HEK293T (cell line): ENCODE measurements at regions not wholly inside any gene's neighbourhood (a gene's known extent, or its start where the extent isn't known, plus 50 kb on each side); places are given as distances from the start of the nearest gene placed in this dataset.

Experiments
- CTCF ChIA-PET: fragments of 350-600 bp; formaldehyde crosslinking; extraction: SDS; loops from one replicate; lab custom pipeline; 2021; ENCODE audit warnings: antibody characterized with exemption, inconsistent platforms; lab: Yijun Ruan, JAX
- POLR2A ChIA-PET: fragments of 350-600 bp; formaldehyde crosslinking; extraction: SDS; loops from one replicate; lab custom pipeline; 2020; ENCODE audit warnings: antibody characterized with exemption, inconsistent platforms; lab: Yijun Ruan, JAX
- DNase-seq: peaks from one replicate; pipeline ENCODE4 v3.0.0; 2012; ENCODE audit warnings: mixed read lengths; ENCODE audit errors: extremely low spot score
- ARNT ChIP-seq: fragments of 450-650 bp; IDR thresholded peaks from 2 replicates; pipeline ENCODE4 v1.6.1; 2017; ENCODE audit warnings: mild to moderate bottlenecking
- BHLHE40 ChIP-seq: fragments of 450-650 bp; IDR thresholded peaks from 2 replicates; pipeline ENCODE4 v1.6.1; 2016; ENCODE audit warnings: mild to moderate bottlenecking, moderate library complexity, borderline replicate concordance
- CTBP1 ChIP-seq: fragments of 450-650 bp; IDR thresholded peaks from 2 replicates; pipeline ENCODE4 v1.6.1; 2016; ENCODE audit warnings: borderline replicate concordance
- ELF4 ChIP-seq: fragments of 450-650 bp; IDR thresholded peaks from 2 replicates; pipeline ENCODE4 v1.6.1; 2017; ENCODE audit warnings: antibody characterized with exemption
- FOXA1 ChIP-seq: fragments of 450-650 bp; IDR thresholded peaks from 2 replicates; pipeline ENCODE4 v1.6.1; 2016; ENCODE audit warnings: mild to moderate bottlenecking
- FOXK2 ChIP-seq: fragments of 450-650 bp; IDR thresholded peaks from 2 replicates; pipeline ENCODE4 v1.6.1; 2016; ENCODE audit warnings: mild to moderate bottlenecking
- FOXM1 ChIP-seq: fragments of 450-650 bp; IDR thresholded peaks from 2 replicates; pipeline ENCODE4 v1.6.1; 2017; ENCODE audit warnings: mild to moderate bottlenecking, borderline replicate concordance
- HDGF ChIP-seq: fragments of 450-650 bp; IDR thresholded peaks from 2 replicates; pipeline ENCODE4 v1.6.1; 2017; ENCODE audit warnings: antibody characterized with exemption, borderline replicate concordance
- L3MBTL2 ChIP-seq: fragments of 450-650 bp; conservative IDR thresholded peaks from 2 replicates; pipeline ENCODE4 v1.6.1; 2016; ENCODE audit warnings: mild to moderate bottlenecking
- LEF1 ChIP-seq: fragments of 450-650 bp; IDR thresholded peaks from 2 replicates; pipeline ENCODE4 v1.6.1; 2017; ENCODE audit warnings: mild to moderate bottlenecking, borderline replicate concordance
- NFRKB ChIP-seq: fragments of 450-650 bp; IDR thresholded peaks from 2 replicates; pipeline ENCODE4 v1.6.1; 2016; ENCODE audit warnings: mild to moderate bottlenecking, moderate library complexity
- SP1 ChIP-seq: fragments of 450-650 bp; IDR thresholded peaks from 2 replicates; pipeline ENCODE4 v1.6.1; 2017
- SUZ12 ChIP-seq: fragments of 450-650 bp; IDR thresholded peaks from 2 replicates; pipeline ENCODE4 v1.6.1; 2016; ENCODE audit warnings: mild to moderate bottlenecking
- TARDBP ChIP-seq: fragments of 450-650 bp; IDR thresholded peaks from 2 replicates; pipeline ENCODE4 v1.6.1; 2016
- ZNF384 ChIP-seq: fragments of 450-650 bp; IDR thresholded peaks from 2 replicates; pipeline ENCODE4 v1.6.1; 2016
- TF ChIP-seq, protein P1 (sequence below): fragments of 450-650 bp; IDR thresholded peaks from 2 replicates; pipeline ENCODE4 v1.6.1; 2016

DNA sequence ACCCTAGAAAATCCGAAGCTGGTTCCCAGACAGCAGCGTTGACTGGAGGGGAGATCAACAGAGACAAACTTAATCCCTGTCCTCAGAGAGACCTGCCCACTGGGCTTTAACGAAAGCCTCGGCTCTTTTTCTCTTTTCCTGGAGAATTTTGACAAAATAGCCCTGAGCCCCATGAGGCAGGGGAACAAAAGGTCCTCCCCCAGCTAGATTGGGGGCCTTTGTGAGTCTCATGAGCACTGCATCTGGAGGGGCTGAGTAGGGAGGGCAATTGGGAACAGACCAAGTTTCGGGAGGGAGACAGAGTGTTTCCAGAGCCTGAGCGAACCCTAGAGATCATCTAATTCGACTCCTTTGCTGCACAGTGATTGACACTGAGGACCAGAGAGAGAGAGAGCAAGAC, 123.9 kb upstream of the HAAO start:
- CTCF ChIA-PET: no interaction called here
- POLR2A ChIA-PET: no interaction called here
- no peak for DNase-seq
- TF ChIP-seq FOXA1 (no peak), SUZ12 (no peak), ARNT (no peak), L3MBTL2 (no peak), ELF4 (no peak), LEF1 (no peak), SP1 (no peak), BHLHE40 (no peak), NFRKB (no peak), ZNF384 (no peak), HDGF (no peak)
- TF ChIP-seq, protein P1, sequence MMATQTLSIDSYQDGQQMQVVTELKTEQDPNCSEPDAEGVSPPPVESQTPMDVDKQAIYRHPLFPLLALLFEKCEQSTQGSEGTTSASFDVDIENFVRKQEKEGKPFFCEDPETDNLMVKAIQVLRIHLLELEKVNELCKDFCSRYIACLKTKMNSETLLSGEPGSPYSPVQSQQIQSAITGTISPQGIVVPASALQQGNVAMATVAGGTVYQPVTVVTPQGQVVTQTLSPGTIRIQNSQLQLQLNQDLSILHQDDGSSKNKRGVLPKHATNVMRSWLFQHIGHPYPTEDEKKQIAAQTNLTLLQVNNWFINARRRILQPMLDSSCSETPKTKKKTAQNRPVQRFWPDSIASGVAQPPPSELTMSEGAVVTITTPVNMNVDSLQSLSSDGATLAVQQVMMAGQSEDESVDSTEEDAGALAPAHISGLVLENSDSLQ: no peak

DNA sequence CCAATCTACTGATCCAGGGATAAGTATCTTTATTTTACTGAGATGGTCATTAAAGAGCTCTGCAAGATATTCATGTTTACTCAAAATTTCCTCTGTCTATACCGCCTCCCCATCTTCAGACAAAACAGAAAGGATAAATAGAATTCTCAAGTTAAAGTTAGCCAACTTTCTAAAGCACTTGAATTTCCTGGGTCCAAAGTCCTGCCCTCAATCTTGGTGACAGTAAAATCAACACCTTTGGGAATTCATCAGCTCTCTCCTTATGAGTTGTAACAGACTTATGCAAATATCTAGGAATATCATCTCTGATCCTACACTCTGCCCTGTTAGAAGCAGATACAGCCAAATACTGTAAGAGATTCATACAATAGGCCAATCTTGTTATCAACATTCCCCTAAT, 122.5 kb upstream of the HAAO start:
- ChIA-PET POLR2A (no interaction called here), CTCF (no interaction called here)
- TF ChIP-seq HDGF (no peak), LEF1 (no peak), SUZ12 (no peak), L3MBTL2 (no peak), ELF4 (no peak), CTBP1 (no peak), FOXM1 (no peak), NFRKB (no peak), FOXA1 (no peak), BHLHE40 (no peak), FOXK2 (no peak), ARNT (no peak), ZNF384 (no peak), TARDBP (no peak), SP1 (no peak)
- TF ChIP-seq, protein P1: no peak
- DNase-seq: no peak

DNA sequence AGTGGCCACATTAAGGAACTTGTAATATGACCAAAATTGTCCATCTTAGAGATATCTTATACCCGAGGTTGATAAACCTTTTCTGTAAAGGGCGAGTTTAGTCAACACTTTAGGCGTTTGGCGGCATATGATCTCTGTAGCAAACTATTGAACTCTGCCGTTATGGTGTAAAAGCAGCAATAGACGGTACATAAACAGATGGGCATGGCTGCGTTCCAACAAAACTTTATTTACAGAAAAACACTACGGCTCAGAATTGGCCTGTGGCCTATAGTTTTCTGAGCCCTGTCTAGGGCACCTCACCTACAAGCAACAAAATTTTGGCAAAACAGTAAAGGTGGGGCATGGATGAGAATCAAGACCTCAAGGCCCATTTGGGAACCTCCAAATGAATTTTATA, 121.9 kb upstream of the HAAO start:
- no peak for TF ChIP-seq LEF1
- no peak for TF ChIP-seq TARDBP
- no peak for TF ChIP-seq FOXA1
- no peak for TF ChIP-seq L3MBTL2
- no peak for TF ChIP-seq NFRKB
- no peak for TF ChIP-seq BHLHE40
- TF ChIP-seq SUZ12: no peak
- TF ChIP-seq ELF4: no peak
- TF ChIP-seq ZNF384: no peak
- TF ChIP-seq, protein P1: no peak
- TF ChIP-seq FOXK2: no peak
- no peak for TF ChIP-seq ARNT
- no peak for TF ChIP-seq FOXM1
- TF ChIP-seq HDGF: no peak
- TF ChIP-seq CTBP1: no peak
- no peak for TF ChIP-seq SP1
- no peak for DNase-seq
- ChIA-PET POLR2A (no interaction called here), CTCF (no interaction called here)

DNA sequence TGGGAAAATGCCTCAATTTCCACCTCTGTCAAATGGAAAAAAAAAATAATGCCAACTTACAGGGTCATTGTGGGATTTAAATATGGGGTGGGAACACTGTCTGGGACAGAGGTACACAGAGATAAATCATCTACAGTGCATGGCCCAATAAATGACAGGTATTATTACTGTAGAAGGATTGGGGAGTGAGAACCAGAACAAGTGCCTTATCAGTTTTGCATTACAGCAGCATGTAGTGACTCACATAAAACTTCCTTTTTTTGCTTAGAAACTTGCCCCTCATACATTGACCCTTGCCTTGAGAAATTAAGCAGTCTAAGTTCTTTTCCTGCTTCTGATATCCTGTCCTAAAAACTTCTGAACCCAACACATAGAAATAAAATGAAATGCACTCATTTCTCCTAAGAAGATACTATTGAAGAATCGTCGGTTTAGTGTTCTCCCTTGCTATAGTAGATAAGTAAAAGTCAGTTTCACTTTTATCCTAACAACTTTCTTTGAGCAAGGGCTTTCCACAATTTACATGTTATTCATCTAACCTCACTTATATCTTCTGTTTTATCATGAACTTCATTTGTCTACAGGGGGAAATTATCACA, 121.0 kb upstream of the HAAO start:
- ChIA-PET CTCF (no interaction called here), POLR2A (no interaction called here)
- TF ChIP-seq, protein P1: no peak
- TF ChIP-seq ZNF384: no peak
- TF ChIP-seq HDGF: no peak
- no peak for TF ChIP-seq LEF1
- TF ChIP-seq TARDBP: no peak
- TF ChIP-seq ELF4: no peak
- TF ChIP-seq SP1: no peak
- TF ChIP-seq ARNT: no peak
- no peak for TF ChIP-seq FOXA1
- TF ChIP-seq L3MBTL2: no peak
- TF ChIP-seq SUZ12: no peak
- TF ChIP-seq CTBP1: no peak
- TF ChIP-seq FOXK2: no peak
- no peak for TF ChIP-seq NFRKB
- TF ChIP-seq FOXM1: no peak
- no peak for TF ChIP-seq BHLHE40
- no peak for DNase-seq

DNA sequence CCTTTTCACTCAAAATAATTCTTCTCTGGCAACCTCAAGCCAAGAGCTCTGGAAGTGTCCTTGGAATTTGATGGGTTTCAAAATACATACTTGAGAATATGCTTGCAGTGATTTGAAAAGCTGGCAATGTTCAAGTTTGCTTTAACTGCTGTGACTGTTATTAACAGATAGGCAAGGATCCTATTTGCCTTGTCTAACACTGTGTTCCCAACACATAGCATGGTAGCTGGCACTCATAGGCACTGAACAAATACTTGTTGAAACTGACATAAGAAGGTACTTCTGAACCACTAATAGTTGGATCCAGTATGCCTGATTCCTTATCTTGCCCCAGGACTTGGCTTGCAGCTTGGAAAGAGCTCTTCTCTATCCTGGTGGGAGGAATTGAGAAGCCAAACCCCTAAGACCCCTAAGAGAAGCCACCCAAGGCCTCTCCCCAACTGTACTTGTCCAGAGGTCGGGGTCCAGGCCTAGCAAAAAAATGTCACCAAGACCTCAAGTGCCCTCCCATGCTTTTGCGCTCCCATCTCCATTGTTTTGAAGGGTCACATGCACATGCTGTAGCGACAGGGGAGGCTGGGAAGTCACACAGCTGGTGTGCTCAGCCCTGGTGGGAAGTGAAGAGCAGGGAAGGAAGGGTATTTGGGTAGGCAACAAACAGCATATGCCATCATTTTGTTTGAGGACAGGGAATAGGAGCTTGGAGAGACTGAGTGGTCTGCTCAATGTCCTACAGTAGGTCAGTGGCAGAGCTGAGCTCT, 118.4 kb upstream of the HAAO start:
- POLR2A ChIA-PET: no interaction called here
- DNase-seq: no peak
- CTCF ChIA-PET: interaction anchor here (1.8 kb wide), 1 partner anchor 18 kb away, joined by 8 read pairs; no protein-coding TSS in a partner anchor
- TF ChIP-seq FOXM1: no peak
- no peak for TF ChIP-seq CTBP1
- TF ChIP-seq ELF4: no peak
- no peak for TF ChIP-seq BHLHE40
- TF ChIP-seq L3MBTL2: no peak
- no peak for TF ChIP-seq HDGF
